A549 (cell line): ENCODE measurements at regions not wholly inside any gene's neighbourhood (a gene's known extent, or its start where the extent isn't known, plus 50 kb on each side); places are given as distances from the start of the nearest gene placed in this dataset.

Source experiments
- ATAC-seq, 2 experiments: fragments of 200-7000 bp in 1 of 2; fragments of >200 bp in 1 of 2; cut with Nextera tagmentation in 1 of 2; cut with Tn5 transposase in 1 of 2; 3 replicates each; pipeline versions ENCODE4 v1.8.0 to v1.9.1; 2018 to 2020; ENCODE audit warnings: mild to moderate bottlenecking in 1 of 2, moderate library complexity in 1 of 2
- CTCF ChIA-PET: fragments of 300-600 bp; sonication (Branson Sonifier 250); formaldehyde crosslinking; extraction: SDS; loops from one replicate; lab custom pipeline; 2021; ENCODE audit warnings: antibody characterized with exemption, inconsistent platforms; lab: Yijun Ruan, JAX
- POLR2A ChIA-PET: fragments of 350-600 bp; formaldehyde crosslinking; extraction: SDS; loops from one replicate; lab custom pipeline; 2021; ENCODE audit warnings: antibody characterized with exemption, inconsistent platforms; lab: Yijun Ruan, JAX
- DNase-seq, 2 experiments: peaks; one replicate each; pipeline versions ENCODE4 v3.0.0 to v3.0.0-alpha.2; 2011 to 2016; ENCODE audit warnings: low read depth in 1 of 2, low spot score in 1 of 2
- FAIRE-seq: peaks from 2 replicates; lab custom pipeline; 2011; peaks lifted over from hg19 to GRCh38; lab: Jason Lieb, UNC
- H3K27ac ChIP-seq, 2 experiments: fragments of >200 bp; sonication (Bioruptor Twin); formaldehyde crosslinking; 3 replicates each; pipeline ENCODE4 v1.5.1; 2016 to 2017
- H3K4me1 ChIP-seq: fragments of >200 bp; sonication (Bioruptor Twin); formaldehyde crosslinking; 3 replicates; pipeline ENCODE4 v1.6.1; 2016
- H3K4me2 ChIP-seq: fragments of >200 bp; sonication (Bioruptor Twin); formaldehyde crosslinking; 3 replicates; pipeline ENCODE4 v1.6.1; 2016
- H3K4me3 ChIP-seq: fragments of >200 bp; sonication (Bioruptor Twin); formaldehyde crosslinking; 3 replicates; pipeline ENCODE4 v1.5.1; 2016
- H3K9me3 ChIP-seq: fragments of >200 bp; sonication (Bioruptor Twin); formaldehyde crosslinking; 3 replicates; pipeline ENCODE4 v1.6.1; 2016
- BHLHE40 ChIP-seq: IDR thresholded peaks from 2 replicates; pipeline ENCODE4 v1.6.1; 2012; ENCODE audit warnings: low read depth, low read length, inconsistent platforms
- CBX8 ChIP-seq: fragments of 200-600 bp; sonication (generic); IDR thresholded peaks from 2 replicates; pipeline ENCODE4 v1.6.1; 2016
- CHD4 ChIP-seq: fragments of 200-600 bp; sonication (generic); IDR thresholded peaks from 2 replicates; pipeline ENCODE4 v1.6.1; 2016; ENCODE audit warnings: antibody characterized with exemption, mild to moderate bottlenecking, borderline replicate concordance
- EHF ChIP-seq: fragments of 250-450 bp; sonication (Bioruptor Pico); IDR thresholded peaks from 2 replicates; pipeline ENCODE4 v1.5.0; 2020; ENCODE audit warnings: mild to moderate bottlenecking
- EHMT2 ChIP-seq: fragments of 200-600 bp; sonication (generic); IDR thresholded peaks from 2 replicates; pipeline ENCODE4 v1.6.1; 2016; ENCODE audit warnings: antibody characterized with exemption, low read depth, mild to moderate bottlenecking, moderate library complexity
- GATA3 ChIP-seq: IDR thresholded peaks from 2 replicates; pipeline ENCODE4 v1.6.1; 2012; ENCODE audit warnings: borderline replicate concordance
- HEYL ChIP-seq: fragments of 250-450 bp; sonication (Bioruptor Pico); IDR thresholded peaks from 2 replicates; pipeline ENCODE4 v1.8.0; 2021; ENCODE audit warnings: mild to moderate bottlenecking, moderate library complexity
- HOXB13 ChIP-seq: fragments of 250-450 bp; sonication (Bioruptor Pico); IDR thresholded peaks from 2 replicates; pipeline ENCODE4 v1.5.0; 2020; ENCODE audit warnings: low read depth, mild to moderate bottlenecking, moderate library complexity
- KDM1A ChIP-seq: fragments of 200-600 bp; sonication (generic); IDR thresholded peaks from 2 replicates; pipeline ENCODE4 v1.6.1; 2016; ENCODE audit warnings: low read depth, mild to moderate bottlenecking
- MAFK ChIP-seq: fragments of 450-650 bp; IDR thresholded peaks from 2 replicates; pipeline ENCODE4 v1.6.1; 2014; ENCODE audit not compliant: partially characterized antibody
- POLR2A ChIP-seq: IDR thresholded peaks from 2 replicates; pipeline ENCODE4 v1.6.1; 2012; ENCODE audit warnings: mild to moderate bottlenecking, low read length
- RAD21 ChIP-seq, 2 experiments: fragments of >200 bp in 1 of 2; sonication (Bioruptor Twin) in 1 of 2; formaldehyde crosslinking in 1 of 2; IDR thresholded peaks in 1 of 2; conservative IDR thresholded peaks in 1 of 2; 2 replicates in 1 of 2; 3 replicates in 1 of 2; pipeline ENCODE4 v1.6.1; 2012 to 2018; ENCODE audit warnings: inconsistent platforms in 1 of 2
- SMC3 ChIP-seq: fragments of >200 bp; sonication (Bioruptor Twin); formaldehyde crosslinking; IDR thresholded peaks from 3 replicates; pipeline ENCODE4 v1.6.1; 2018; ENCODE audit warnings: inconsistent platforms
- TFCP2L1 ChIP-seq: fragments of 250-450 bp; sonication (Bioruptor Pico); IDR thresholded peaks from 2 replicates; pipeline ENCODE4 v1.5.0; 2021; ENCODE audit warnings: mild to moderate bottlenecking
- WGBS: methylation state at CpG from one replicate; pipeline ENCODE4 v1.1.6; 2017; ENCODE audit errors: missing lambda C conversion rate; 5-methylcytosine and 5-hydroxymethylcytosine counted together
- TF ChIP-seq, protein P1 (sequence below): IDR thresholded peaks from 2 replicates; pipeline ENCODE4 v1.6.1; 2012
- TF ChIP-seq, protein P2 (sequence below): fragments of 200-600 bp; sonication (generic); IDR thresholded peaks from 2 replicates; pipeline ENCODE4 v1.6.1; 2016; ENCODE audit warnings: antibody characterized with exemption, mild to moderate bottlenecking, moderate library complexity
- TF ChIP-seq, protein P3 (sequence below): fragments of >200 bp; sonication (Bioruptor Twin); formaldehyde crosslinking; IDR thresholded peaks from 3 replicates; pipeline ENCODE4 v1.6.1; 2016
- TF ChIP-seq, protein P4 (sequence below): fragments of 250-450 bp; sonication (Bioruptor Pico); IDR thresholded peaks from 2 replicates; pipeline ENCODE4 v1.5.0; 2021; ENCODE audit warnings: mild to moderate bottlenecking, moderate library complexity, borderline replicate concordance

DNA sequence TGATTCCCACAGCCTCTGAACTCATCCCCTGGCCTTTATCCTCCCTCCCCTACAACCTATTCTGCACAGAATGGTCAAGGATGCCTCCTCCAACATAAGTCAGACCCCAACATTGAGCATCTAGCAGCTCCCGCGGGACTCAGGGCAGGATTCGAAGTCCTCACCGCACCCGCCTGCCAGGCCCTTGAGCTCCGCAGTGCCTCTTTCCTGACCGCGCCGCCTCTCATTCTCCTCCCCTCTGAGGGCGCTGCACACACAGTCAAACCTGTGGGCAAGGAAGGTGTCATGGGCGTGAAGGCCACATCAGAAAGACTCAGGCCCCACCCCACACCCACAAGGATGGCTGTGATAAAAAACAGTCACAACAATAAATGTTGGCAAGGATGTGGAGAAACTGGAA is 84.1 kb downstream of the CPZ start:
- Histone ChIP-seq H3K4me3 (no peak overlapping the region), H3K9me3 (no peaks in the 10 kb centered on the region), H3K4me1 (no peaks in the 10 kb centered on the region), H3K27ac (no peak overlapping the region), H3K4me2 (no peak overlapping the region)
- WGBS, result 27% methylated on average over 6 of the region's 11 CpGs
- FAIRE-seq (no peak), DNase-seq (no peak), ATAC-seq (no peak)
- POLR2A ChIA-PET, result no interaction called here
- CTCF ChIA-PET, result interaction anchor here (3.0 kb wide), 1 partner anchor 11 kb away, joined by 10 read pairs; no protein-coding TSS in a partner anchor
- no peak for TF ChIP-seq MAFK
- no peak for TF ChIP-seq RAD21 (conservative IDR thresholded peaks at IDR 0.05 in 1 of 2, IDR thresholded peaks at IDR 0.05 in 1 of 2)
- no peak for TF ChIP-seq HEYL (CRISPR knock-in tag)
- TF ChIP-seq KDM1A, result no peak
- TF ChIP-seq, protein P1, sequence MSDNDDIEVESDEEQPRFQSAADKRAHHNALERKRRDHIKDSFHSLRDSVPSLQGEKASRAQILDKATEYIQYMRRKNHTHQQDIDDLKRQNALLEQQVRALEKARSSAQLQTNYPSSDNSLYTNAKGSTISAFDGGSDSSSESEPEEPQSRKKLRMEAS, result no peak
- TF ChIP-seq BHLHE40, result no peak
- TF ChIP-seq EHMT2, result no peak
- TF ChIP-seq, protein P2, sequence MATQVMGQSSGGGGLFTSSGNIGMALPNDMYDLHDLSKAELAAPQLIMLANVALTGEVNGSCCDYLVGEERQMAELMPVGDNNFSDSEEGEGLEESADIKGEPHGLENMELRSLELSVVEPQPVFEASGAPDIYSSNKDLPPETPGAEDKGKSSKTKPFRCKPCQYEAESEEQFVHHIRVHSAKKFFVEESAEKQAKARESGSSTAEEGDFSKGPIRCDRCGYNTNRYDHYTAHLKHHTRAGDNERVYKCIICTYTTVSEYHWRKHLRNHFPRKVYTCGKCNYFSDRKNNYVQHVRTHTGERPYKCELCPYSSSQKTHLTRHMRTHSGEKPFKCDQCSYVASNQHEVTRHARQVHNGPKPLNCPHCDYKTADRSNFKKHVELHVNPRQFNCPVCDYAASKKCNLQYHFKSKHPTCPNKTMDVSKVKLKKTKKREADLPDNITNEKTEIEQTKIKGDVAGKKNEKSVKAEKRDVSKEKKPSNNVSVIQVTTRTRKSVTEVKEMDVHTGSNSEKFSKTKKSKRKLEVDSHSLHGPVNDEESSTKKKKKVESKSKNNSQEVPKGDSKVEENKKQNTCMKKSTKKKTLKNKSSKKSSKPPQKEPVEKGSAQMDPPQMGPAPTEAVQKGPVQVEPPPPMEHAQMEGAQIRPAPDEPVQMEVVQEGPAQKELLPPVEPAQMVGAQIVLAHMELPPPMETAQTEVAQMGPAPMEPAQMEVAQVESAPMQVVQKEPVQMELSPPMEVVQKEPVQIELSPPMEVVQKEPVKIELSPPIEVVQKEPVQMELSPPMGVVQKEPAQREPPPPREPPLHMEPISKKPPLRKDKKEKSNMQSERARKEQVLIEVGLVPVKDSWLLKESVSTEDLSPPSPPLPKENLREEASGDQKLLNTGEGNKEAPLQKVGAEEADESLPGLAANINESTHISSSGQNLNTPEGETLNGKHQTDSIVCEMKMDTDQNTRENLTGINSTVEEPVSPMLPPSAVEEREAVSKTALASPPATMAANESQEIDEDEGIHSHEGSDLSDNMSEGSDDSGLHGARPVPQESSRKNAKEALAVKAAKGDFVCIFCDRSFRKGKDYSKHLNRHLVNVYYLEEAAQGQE, result no peak
- no peak for TF ChIP-seq EHF
- TF ChIP-seq GATA3, result no peak
- no peak for TF ChIP-seq POLR2A
- TF ChIP-seq TFCP2L1 (CRISPR knock-in tag), result no peak
- TF ChIP-seq, protein P3, sequence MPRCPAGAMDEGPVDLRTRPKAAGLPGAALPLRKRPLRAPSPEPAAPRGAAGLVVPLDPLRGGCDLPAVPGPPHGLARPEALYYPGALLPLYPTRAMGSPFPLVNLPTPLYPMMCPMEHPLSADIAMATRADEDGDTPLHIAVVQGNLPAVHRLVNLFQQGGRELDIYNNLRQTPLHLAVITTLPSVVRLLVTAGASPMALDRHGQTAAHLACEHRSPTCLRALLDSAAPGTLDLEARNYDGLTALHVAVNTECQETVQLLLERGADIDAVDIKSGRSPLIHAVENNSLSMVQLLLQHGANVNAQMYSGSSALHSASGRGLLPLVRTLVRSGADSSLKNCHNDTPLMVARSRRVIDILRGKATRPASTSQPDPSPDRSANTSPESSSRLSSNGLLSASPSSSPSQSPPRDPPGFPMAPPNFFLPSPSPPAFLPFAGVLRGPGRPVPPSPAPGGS, result no peak
- TF ChIP-seq CHD4, result no peak

DNA sequence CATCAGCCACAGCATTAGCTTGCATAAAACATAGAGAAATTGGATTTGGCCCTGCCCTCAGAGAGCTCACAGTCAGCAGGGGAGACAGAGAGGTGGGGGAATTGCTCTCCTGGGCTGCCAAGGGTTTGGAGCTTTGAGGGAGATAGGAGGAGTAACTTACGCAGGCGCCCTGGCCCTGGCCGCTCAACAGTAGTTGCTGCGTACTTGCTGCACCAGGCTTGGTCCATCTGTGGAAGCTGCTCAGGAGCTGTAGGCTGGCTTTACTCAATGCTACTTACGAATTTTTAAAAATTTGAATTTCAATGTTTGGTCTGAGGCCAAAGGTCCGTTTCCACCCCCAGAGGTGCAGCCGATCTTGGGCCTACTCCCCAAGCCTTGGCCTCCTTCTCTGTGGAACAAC is 83.3 kb downstream of the CPZ start:
- no peak for ATAC-seq
- Histone ChIP-seq H3K9me3 (no peaks in the 10 kb centered on the region), H3K4me3 (no peak overlapping the region), H3K27ac (no peak overlapping the region)
- no peak for DNase-seq
- FAIRE-seq, result no peak
- TF ChIP-seq, protein P4, sequence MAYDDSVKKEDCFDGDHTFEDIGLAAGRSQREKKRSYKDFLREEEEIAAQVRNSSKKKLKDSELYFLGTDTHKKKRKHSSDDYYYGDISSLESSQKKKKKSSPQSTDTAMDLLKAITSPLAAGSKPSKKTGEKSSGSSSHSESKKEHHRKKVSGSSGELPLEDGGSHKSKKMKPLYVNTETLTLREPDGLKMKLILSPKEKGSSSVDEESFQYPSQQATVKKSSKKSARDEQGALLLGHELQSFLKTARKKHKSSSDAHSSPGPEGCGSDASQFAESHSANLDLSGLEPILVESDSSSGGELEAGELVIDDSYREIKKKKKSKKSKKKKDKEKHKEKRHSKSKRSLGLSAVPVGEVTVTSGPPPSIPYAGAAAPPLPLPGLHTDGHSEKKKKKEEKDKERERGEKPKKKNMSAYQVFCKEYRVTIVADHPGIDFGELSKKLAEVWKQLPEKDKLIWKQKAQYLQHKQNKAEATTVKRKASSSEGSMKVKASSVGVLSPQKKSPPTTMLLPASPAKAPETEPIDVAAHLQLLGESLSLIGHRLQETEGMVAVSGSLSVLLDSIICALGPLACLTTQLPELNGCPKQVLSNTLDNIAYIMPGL (CRISPR knock-in tag), result no peak
- TF ChIP-seq CBX8 (no peak), HEYL (CRISPR knock-in tag) (no peak), SMC3 (no peak)
- TF ChIP-seq, all 56 proteins: peak for 0
- POLR2A ChIA-PET, result no interaction called here
- CTCF ChIA-PET, result interaction anchor here (1.0 kb wide), 1 partner anchor 13 kb away, joined by 3 read pairs; no protein-coding TSS in a partner anchor
- Histone ChIP-seq H3K4me2 (no peak overlapping the region), H3K4me1 (no peaks in the 10 kb centered on the region)
- WGBS, result 58% methylated on average over 7 of the region's 7 CpGs

DNA sequence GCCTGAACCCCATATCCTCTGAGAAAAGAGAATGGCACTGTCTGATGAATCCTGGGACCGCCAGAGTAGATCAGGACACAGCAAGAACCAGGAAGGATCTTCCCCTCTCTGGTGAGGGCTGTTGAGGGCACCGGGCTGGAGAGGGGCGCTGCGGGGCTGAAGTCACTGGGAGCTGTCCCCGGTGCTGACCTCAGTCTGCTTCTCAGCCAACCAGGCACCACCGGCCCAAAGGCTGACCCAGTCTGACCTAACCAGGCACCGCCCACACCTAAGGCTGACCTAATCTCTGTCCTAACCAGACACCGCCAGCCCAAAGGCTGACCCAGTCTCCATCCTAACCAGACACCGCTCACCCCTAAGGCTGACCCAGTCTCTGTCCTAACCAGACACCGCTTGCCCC is 82.8 kb downstream of the CPZ start:
- TF ChIP-seq, protein P2, result peak; percentile 82
- TF ChIP-seq HOXB13 (CRISPR knock-in tag), result no peak
- TF ChIP-seq, all 56 proteins: peak for 1
- no peak for FAIRE-seq
- Histone ChIP-seq H3K27ac (no peak overlapping the region), H3K4me2 (no peak overlapping the region), H3K4me3 (no peak overlapping the region), H3K9me3 (no peaks in the 10 kb centered on the region), H3K4me1 (no peaks in the 10 kb centered on the region)
- 23% methylated on average over 10 of the region's 10 CpGs for WGBS
- ChIA-PET POLR2A (no interaction called here), CTCF (interaction anchor here (1.0 kb wide), 1 partner anchor 14 kb away, joined by 3 read pairs; no protein-coding TSS in a partner anchor)
- DNase-seq, result peak in 1 of 2 experiments; percentile 10
- ATAC-seq, result peak; percentile 69 to 84
